HG02885 (cell line): ENCODE measurements at regions not wholly inside any gene's neighbourhood (a gene's known extent, or its start where the extent isn't known, plus 50 kb on each side); places are given as distances from the start of the nearest gene placed in this dataset.
A peak's percentile ranks its signal among the peaks of the same experiment; 100 is the strongest.

ENCODE experiments used
- ATAC-seq: cut with Tn5 transposase; IDR thresholded peaks from one replicate; pipeline ENCODE4 v1.9.1; 2021; ENCODE audit warnings: mild to moderate bottlenecking; ENCODE audit not compliant: unreplicated experiment, poor library complexity

- peak; percentile 54 for ATAC-seq
Observed at GRCh38 chr5:116650964-116651363, 76.3 kb upstream of the SEMA6A start.

GRCh38 chr5:116650544-116650943 lies 75.9 kb upstream of the SEMA6A start:
- no peak for ATAC-seq

- ATAC-seq: no peak
Observed at GRCh38 chr5:116646611-116647289, 72.1 kb upstream of the SEMA6A start.

- ATAC-seq: peak; percentile 87
Observed at GRCh38 chr5:116645627-116646026, 71.0 kb upstream of the SEMA6A start.

GRCh38 chr5:116640236-116640635 lies 65.6 kb upstream of the SEMA6A start:
- no peak for ATAC-seq

- no peak for ATAC-seq
Observed at GRCh38 chr5:116637149-116637740, 62.6 kb upstream of the SEMA6A start.

- peak; percentile 74 for ATAC-seq
Observed at GRCh38 chr5:116632890-116633289, 58.3 kb upstream of the SEMA6A start.

GRCh38 chr5:116631147-116631546 lies 56.5 kb upstream of the SEMA6A start:
- ATAC-seq: no peak

- no peak for ATAC-seq
Observed at GRCh38 chr5:116629168-116629567, 54.5 kb upstream of the SEMA6A start.

- ATAC-seq: peak; percentile 96
Observed at GRCh38 chr5:116626945-116627679, 52.5 kb upstream of the SEMA6A start.

- ATAC-seq: no peak
Observed at GRCh38 chr5:116626272-116626723, 51.7 kb upstream of the SEMA6A start.
